ENCODE measurements at regions not wholly inside any gene's neighbourhood (a gene's known extent, or its start where the extent isn't known, plus 50 kb on each side); places are given as distances from the start of the nearest gene placed in this dataset.

DNA sequence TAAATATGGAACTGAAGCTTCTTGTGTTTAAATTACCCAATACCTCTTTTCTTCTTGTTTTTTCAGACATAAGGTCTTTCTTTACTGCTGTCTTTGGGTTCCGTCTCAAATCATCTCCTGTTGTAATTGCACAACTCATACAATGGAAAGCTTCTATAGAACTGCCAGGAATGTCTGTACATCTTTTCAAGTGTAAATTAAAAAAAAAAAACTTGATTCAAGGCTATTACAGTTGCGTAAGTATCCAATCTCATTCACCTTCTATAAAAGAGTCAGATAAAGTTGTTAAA, 243.5 kb downstream of the ICE1 start:
- no peaks in the 10 kb centered on the region for H4K20me1 ChIP-seq (ENCODE audit: insufficient read depth)
- no peaks in the 10 kb centered on the region for H3K9me2 ChIP-seq (ENCODE audit: insufficient read depth, low read length)
- TF ChIP-seq, protein P1, sequence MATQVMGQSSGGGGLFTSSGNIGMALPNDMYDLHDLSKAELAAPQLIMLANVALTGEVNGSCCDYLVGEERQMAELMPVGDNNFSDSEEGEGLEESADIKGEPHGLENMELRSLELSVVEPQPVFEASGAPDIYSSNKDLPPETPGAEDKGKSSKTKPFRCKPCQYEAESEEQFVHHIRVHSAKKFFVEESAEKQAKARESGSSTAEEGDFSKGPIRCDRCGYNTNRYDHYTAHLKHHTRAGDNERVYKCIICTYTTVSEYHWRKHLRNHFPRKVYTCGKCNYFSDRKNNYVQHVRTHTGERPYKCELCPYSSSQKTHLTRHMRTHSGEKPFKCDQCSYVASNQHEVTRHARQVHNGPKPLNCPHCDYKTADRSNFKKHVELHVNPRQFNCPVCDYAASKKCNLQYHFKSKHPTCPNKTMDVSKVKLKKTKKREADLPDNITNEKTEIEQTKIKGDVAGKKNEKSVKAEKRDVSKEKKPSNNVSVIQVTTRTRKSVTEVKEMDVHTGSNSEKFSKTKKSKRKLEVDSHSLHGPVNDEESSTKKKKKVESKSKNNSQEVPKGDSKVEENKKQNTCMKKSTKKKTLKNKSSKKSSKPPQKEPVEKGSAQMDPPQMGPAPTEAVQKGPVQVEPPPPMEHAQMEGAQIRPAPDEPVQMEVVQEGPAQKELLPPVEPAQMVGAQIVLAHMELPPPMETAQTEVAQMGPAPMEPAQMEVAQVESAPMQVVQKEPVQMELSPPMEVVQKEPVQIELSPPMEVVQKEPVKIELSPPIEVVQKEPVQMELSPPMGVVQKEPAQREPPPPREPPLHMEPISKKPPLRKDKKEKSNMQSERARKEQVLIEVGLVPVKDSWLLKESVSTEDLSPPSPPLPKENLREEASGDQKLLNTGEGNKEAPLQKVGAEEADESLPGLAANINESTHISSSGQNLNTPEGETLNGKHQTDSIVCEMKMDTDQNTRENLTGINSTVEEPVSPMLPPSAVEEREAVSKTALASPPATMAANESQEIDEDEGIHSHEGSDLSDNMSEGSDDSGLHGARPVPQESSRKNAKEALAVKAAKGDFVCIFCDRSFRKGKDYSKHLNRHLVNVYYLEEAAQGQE (IDR thresholded peaks at IDR 0.05; ENCODE audit: borderline replicate concordance), result no peak
- no peak for TF ChIP-seq EZH2 (IDR thresholded peaks at IDR 0.05; ENCODE audit: borderline replicate concordance, insufficient read depth, low read length, poor library complexity, severe bottlenecking)
- H3K79me2 ChIP-seq (replicated peaks; ENCODE audit: insufficient read depth, low read length), result no peaks in the 10 kb centered on the region
- H3K27me3 ChIP-seq (ENCODE audit: insufficient read depth, low read depth, low read length), result no peaks in the 10 kb centered on the region
- H3K36me3 ChIP-seq (ENCODE audit: insufficient read depth, low read length), result no peaks in the 10 kb centered on the region
- H3K4me3 ChIP-seq (ENCODE audit: low read length), result no peak overlapping the region
- no peaks in the 10 kb centered on the region for H3F3A ChIP-seq (ENCODE audit: insufficient read depth, low read length, poor library complexity, severe bottlenecking)
- H3K9me3 ChIP-seq (ENCODE audit: low read length), result no peaks in the 10 kb centered on the region
- H3K9ac ChIP-seq (ENCODE audit: low read length), result no peak overlapping the region
- no peak overlapping the region for H2AFZ ChIP-seq (ENCODE audit: low read depth, low read length)
- H3K4me2 ChIP-seq (ENCODE audit: low read length), result no peak overlapping the region
- H3K27ac ChIP-seq (ENCODE audit: low read length), result no peak overlapping the region

DNA sequence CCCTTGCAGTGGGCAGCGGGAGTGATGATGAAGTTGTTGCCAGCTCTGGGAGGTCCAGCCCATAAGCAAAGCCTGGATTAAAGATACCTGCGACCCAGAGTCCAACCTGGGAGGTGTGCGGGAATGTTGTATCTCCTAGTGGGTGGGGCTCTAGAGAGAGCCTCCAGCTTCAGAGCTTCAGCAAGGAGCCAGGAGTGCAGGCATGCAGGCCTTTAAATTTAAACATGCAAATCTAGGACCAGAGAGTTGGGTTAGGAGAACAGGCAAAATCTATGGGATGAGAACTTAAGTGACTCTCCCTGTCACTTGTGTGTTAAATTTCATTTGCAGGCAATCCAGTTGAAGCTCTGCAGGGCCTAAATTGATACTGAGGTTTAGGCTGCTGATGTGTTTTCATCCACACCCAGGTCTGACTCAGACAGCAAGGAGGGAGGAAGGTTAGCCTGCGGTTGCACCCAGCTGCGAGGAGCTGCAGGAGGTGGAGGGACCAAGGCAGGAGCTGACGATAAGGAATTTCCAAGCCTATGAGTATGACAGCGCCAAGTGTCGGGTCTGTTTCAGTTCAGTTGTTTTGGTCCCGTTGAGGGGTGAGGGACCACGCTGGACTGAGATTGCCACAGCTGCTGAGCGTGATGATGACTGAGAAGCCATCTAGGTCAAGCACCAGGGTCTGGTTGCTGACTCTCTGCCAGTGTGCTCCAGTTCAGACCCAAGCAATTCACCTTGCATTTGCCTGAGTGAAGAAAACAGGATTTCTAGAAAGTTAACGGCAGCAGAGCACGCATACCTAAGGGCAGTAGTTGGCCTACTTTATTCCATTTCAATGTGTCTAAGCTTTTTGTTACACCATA, 243.0 kb downstream of the ICE1 start:
- no peak overlapping the region for H3K27ac ChIP-seq (ENCODE audit: low read length)
- no peak overlapping the region for H3K9ac ChIP-seq (ENCODE audit: low read length)
- no peak overlapping the region for H2AFZ ChIP-seq (ENCODE audit: low read depth, low read length)
- no peaks in the 10 kb centered on the region for H4K20me1 ChIP-seq (ENCODE audit: insufficient read depth)
- H3K79me2 ChIP-seq (replicated peaks; ENCODE audit: insufficient read depth, low read length), result no peaks in the 10 kb centered on the region
- H3K9me3 ChIP-seq (ENCODE audit: low read length), result no peaks in the 10 kb centered on the region
- H3F3A ChIP-seq (ENCODE audit: insufficient read depth, low read length, poor library complexity, severe bottlenecking), result no peaks in the 10 kb centered on the region
- H3K27me3 ChIP-seq (ENCODE audit: insufficient read depth, low read depth, low read length), result no peaks in the 10 kb centered on the region
- H3K4me2 ChIP-seq (ENCODE audit: low read length), result no peak overlapping the region
- no peaks in the 10 kb centered on the region for H3K36me3 ChIP-seq (ENCODE audit: insufficient read depth, low read length)
- no peak overlapping the region for H3K4me3 ChIP-seq (ENCODE audit: low read length)
- TF ChIP-seq RAD21 (conservative IDR thresholded peaks at IDR 0.05) (no peak), MXI1 (conservative IDR thresholded peaks at IDR 0.05; ENCODE audit: poor library complexity, severe bottlenecking) (no peak), SMC3 (conservative IDR thresholded peaks at IDR 0.05; ENCODE audit: poor library complexity) (no peak), EZH2 (IDR thresholded peaks at IDR 0.05; ENCODE audit: borderline replicate concordance, insufficient read depth, low read length, poor library complexity, severe bottlenecking) (no peak), EP300 (conservative IDR thresholded peaks at IDR 0.05; ENCODE audit: poor library complexity, severe bottlenecking) (no peak)
- no peaks in the 10 kb centered on the region for H3K9me2 ChIP-seq (ENCODE audit: insufficient read depth, low read length)

DNA sequence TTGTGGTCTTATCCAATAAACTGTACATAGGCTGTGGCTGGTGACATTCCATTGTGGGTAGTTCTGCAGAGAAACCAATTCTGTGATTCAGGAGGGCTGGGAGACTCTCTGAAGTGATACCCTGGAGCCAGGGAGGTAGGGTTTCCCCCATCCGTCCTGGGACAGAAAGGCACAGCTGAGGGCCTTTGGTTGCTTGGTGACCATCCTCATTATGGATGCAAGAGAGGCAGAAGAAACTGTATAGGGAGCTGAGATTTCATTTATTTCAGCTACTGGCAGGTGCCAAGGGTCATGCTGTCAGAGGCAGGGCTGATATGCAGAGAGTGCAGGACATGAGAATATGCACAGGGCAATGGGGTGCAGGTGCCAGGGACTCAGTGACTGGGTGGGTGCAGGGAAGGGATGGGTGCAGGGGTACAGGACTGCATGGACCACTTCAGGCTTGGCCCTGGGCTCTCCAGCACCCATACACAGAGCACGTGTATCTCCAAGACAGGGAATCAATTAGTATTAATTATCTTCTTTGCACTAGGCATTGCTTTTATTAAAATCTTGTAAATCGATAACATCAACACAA, 236.5 kb downstream of the ICE1 start:
- no peaks in the 10 kb centered on the region for H3K79me2 ChIP-seq (replicated peaks; ENCODE audit: insufficient read depth, low read length)
- TF ChIP-seq, protein P2, sequence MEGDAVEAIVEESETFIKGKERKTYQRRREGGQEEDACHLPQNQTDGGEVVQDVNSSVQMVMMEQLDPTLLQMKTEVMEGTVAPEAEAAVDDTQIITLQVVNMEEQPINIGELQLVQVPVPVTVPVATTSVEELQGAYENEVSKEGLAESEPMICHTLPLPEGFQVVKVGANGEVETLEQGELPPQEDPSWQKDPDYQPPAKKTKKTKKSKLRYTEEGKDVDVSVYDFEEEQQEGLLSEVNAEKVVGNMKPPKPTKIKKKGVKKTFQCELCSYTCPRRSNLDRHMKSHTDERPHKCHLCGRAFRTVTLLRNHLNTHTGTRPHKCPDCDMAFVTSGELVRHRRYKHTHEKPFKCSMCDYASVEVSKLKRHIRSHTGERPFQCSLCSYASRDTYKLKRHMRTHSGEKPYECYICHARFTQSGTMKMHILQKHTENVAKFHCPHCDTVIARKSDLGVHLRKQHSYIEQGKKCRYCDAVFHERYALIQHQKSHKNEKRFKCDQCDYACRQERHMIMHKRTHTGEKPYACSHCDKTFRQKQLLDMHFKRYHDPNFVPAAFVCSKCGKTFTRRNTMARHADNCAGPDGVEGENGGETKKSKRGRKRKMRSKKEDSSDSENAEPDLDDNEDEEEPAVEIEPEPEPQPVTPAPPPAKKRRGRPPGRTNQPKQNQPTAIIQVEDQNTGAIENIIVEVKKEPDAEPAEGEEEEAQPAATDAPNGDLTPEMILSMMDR (IDR thresholded peaks at IDR 0.05; ENCODE audit: poor library complexity, severe bottlenecking), result no peak
- H3K4me2 ChIP-seq (ENCODE audit: low read length), result no peak overlapping the region
- H3K36me3 ChIP-seq (ENCODE audit: insufficient read depth, low read length), result no peaks in the 10 kb centered on the region
- no peak overlapping the region for H3K4me3 ChIP-seq (ENCODE audit: low read length)
- no peaks in the 10 kb centered on the region for H3K9me2 ChIP-seq (ENCODE audit: insufficient read depth, low read length)
- H3F3A ChIP-seq (ENCODE audit: insufficient read depth, low read length, poor library complexity, severe bottlenecking), result no peaks in the 10 kb centered on the region
- H2AFZ ChIP-seq (ENCODE audit: low read depth, low read length), result no peak overlapping the region
- no peaks in the 10 kb centered on the region for H4K20me1 ChIP-seq (ENCODE audit: insufficient read depth)
- H3K9me3 ChIP-seq (ENCODE audit: low read length), result no peaks in the 10 kb centered on the region
- H3K27ac ChIP-seq (ENCODE audit: low read length), result no peak overlapping the region
- H3K27me3 ChIP-seq (ENCODE audit: insufficient read depth, low read depth, low read length), result no peaks in the 10 kb centered on the region
- no peak overlapping the region for H3K9ac ChIP-seq (ENCODE audit: low read length)

Data from neural cell (in vitro differentiated cells).